ENCODE measurements at regions not wholly inside any gene's neighbourhood (a gene's known extent, or its start where the extent isn't known, plus 50 kb on each side); places are given as distances from the start of the nearest gene placed in this dataset.
A peak's percentile ranks its signal among the peaks of the same experiment; 100 is the strongest.

DNA sequence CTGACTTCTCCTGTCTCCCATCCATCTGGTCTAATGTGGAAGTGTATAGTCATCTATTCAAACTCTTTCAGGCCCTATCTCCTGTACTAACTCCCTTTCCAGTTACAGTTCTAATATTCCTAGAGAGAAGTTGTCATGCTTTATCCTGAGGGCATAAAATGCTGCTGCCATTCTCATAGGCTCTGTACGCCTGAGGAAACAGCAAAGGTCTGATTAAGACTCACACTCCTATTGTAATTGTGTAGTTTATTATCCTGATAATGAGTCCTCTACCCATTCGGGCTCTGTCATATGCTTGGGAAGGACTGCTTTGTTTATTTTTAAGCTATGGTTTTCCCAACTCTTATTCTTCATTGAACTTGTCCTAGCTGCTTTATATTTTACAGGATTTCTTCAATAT lies 290.4 kb downstream of the TMEM38B start:
- no peak for DNase-seq (ENCODE audit: low read depth in 2 of 2)
- TF ChIP-seq, protein P1, sequence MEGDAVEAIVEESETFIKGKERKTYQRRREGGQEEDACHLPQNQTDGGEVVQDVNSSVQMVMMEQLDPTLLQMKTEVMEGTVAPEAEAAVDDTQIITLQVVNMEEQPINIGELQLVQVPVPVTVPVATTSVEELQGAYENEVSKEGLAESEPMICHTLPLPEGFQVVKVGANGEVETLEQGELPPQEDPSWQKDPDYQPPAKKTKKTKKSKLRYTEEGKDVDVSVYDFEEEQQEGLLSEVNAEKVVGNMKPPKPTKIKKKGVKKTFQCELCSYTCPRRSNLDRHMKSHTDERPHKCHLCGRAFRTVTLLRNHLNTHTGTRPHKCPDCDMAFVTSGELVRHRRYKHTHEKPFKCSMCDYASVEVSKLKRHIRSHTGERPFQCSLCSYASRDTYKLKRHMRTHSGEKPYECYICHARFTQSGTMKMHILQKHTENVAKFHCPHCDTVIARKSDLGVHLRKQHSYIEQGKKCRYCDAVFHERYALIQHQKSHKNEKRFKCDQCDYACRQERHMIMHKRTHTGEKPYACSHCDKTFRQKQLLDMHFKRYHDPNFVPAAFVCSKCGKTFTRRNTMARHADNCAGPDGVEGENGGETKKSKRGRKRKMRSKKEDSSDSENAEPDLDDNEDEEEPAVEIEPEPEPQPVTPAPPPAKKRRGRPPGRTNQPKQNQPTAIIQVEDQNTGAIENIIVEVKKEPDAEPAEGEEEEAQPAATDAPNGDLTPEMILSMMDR (IDR thresholded peaks at IDR 0.05; ENCODE audit: low read depth, low read length): no peak
- no peak overlapping the region for H3K4me3 ChIP-seq (replicated peaks in 1 of 2; ENCODE audit: low read depth in 2 of 2, low read length in 2 of 2)

DNA sequence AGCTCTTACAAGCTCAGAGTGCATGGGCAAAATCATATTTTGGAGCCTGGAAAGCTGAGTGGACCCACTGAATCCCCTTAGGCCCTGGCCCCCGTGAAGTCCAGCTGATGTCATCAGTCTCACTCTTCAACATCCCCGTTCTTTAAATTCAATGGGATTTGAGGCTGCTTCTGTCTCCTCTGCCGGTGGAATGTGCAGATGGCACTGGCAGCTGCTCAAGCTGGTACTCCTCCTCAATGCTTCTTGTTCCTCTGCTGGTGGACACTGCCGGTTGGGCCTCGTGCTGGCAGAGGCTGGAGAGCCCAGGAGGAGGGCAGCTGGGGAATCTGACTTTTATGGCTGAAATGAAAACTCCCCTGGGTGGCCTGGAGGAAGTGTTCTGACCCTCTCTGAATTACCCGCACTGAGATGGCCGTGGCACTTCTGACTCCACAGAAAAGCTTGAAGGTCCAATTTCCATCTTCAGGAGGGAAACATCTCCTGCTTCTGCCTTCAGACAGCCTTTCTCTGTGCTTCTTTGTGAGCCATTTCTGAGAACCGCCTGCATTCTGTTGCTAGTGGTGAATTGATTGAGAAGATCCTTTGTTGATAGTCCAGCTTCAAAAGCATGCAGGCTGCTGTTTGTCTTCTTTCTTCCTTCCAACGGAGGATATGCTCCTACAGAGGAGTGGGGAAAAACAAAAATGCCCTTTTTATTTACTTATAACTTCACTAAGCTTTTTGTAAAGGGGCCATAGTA lies 298.9 kb downstream of the TMEM38B start:
- DNase-seq (ENCODE audit: low read depth in 2 of 2): no peak
- TF ChIP-seq, protein P1 (IDR thresholded peaks at IDR 0.05; ENCODE audit: low read depth, low read length): no peak
- H3K4me3 ChIP-seq (replicated peaks in 1 of 2; ENCODE audit: low read depth in 2 of 2, low read length in 2 of 2): no peak overlapping the region

DNA sequence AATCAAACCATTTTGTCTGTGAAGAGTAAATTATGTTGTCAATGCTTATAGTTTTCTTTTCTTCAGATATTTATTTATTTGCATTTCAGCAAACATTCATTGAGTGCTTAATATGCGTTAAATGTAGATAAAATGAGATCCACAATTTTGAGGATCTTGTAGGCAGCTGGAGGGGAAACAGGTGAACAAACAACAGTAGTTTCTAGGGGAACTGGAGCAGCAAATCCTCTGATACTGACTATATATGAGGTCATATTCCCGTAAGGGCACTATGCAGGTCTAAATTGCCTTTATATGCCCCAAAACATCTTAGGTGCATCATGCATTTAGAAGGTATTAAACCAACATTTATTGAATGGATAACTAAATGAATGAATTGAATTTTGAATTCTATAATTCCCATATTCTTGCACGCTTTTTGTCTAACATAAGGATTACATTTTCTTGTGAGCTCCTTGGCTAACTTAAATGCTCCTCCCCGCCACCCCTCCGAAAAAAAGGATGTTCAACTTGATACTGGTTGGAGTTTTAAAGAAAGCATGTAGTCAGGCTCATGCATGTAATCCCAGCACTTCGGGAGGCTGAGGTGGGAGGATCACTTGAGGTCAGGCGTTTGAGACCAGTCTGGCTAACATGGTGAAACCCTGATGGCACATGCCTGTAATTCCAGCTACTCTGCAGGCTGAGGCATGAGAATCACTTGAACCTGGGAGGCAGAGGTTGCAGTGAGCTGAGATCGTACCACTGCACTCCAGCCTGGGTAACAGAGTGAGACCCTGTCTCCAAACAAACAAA lies 299.8 kb downstream of the TMEM38B start:
- DNase-seq (ENCODE audit: low read depth in 2 of 2): no peak
- no peak overlapping the region for H3K4me3 ChIP-seq (replicated peaks in 1 of 2; ENCODE audit: low read depth in 2 of 2, low read length in 2 of 2)
- TF ChIP-seq, protein P1 (IDR thresholded peaks at IDR 0.05; ENCODE audit: low read depth, low read length): no peak

DNA sequence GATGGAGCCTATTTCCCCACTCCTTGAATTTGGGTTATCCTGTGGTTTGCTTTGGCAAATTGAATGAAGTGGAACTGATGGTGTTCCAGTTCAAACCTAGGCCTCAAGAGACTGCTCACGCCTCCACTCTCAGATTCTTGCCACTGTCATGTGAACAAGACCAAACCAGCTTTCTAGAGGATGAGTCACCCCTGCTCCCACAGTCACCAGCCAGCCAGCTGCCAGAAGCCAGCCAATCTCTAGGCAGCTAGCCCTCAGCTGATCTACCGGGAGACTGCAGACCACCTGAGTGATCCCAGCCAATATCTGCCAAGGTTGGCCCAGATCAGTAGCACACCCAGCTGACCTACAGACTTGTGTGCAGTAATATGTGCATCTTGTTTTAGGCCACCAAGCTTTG lies 300.6 kb downstream of the TMEM38B start:
- peak in 1 of 2 donors; percentile 2 for DNase-seq (ENCODE audit: low read depth in 2 of 2)
- TF ChIP-seq, protein P1 (IDR thresholded peaks at IDR 0.05; ENCODE audit: low read depth, low read length): no peak
- no peak overlapping the region for H3K4me3 ChIP-seq (replicated peaks in 1 of 2; ENCODE audit: low read depth in 2 of 2, low read length in 2 of 2)

DNA sequence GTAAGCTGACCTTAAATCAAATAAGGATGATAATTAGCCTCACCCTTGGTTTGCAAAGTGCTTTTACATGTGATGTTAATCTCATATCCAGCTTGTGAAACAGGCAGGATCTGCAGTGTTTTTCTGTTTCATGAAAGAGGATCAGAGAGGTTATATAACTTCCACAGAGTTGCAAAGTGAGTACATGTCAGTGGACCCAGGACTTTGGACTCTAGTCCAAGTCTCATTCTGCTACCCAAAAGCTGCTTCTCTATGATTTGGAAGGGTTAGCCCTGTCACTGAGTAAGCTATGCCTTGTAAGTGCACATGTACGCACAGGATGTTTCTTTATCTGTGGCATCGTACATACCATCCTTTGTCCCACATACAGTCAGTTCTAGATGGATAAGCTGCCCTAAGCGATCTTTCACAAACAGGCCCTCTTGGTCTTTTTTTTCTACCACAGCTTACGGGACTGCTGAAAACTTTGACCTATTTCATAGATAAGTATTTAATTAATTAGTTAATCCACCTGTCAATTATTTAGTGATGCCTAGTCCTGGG lies 322.9 kb downstream of the TMEM38B start:
- TF ChIP-seq, protein P1 (IDR thresholded peaks at IDR 0.05; ENCODE audit: low read depth, low read length): no peak
- no peak for DNase-seq (ENCODE audit: low read depth in 2 of 2)
- H3K4me3 ChIP-seq (replicated peaks in 1 of 2; ENCODE audit: low read depth in 2 of 2, low read length in 2 of 2): no peak overlapping the region

DNA sequence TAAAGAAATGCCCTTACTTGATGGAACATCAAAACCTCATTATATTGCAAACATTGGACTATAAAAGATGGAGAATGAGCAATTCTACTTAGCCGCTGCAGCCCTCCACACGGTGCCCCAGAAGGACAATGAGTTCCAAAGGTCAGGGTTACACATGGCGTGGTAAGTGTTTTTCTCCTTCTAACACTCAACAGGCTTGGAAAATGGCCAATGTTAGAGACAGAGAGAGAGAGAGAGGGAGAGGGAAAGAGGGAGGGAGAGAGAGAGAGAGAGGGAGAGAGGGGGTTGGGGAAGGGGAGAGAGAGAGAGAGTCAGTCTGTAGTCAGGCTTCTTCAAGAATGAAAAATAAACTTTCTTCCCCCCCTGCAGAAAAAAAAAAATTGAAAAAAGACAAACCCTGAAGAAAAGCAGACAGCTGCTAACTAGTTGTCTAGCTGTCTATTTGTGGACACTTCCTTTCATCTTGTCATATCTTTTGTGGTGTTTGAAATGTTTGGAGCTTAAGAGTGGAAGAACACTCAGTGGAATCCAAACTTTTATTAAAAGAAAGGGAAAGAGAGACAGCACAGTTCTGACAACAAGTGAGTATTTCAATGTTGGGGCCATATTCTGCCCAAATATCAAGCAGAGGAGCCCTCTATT lies 324.8 kb downstream of the TMEM38B start:
- TF ChIP-seq, protein P1 (IDR thresholded peaks at IDR 0.05; ENCODE audit: low read depth, low read length): no peak
- H3K4me3 ChIP-seq (replicated peaks in 1 of 2; ENCODE audit: low read depth in 2 of 2, low read length in 2 of 2): no peak overlapping the region
- DNase-seq (ENCODE audit: low read depth in 2 of 2): no peak

Measured in cardiac fibroblast (primary cell).